Activated CD8-positive, alpha-beta memory T cell treated with anti-CD3 and anti-CD28 coated beads for 48 hours (primary cell): ENCODE measurements at regions not wholly inside any gene's neighbourhood (a gene's known extent, or its start where the extent isn't known, plus 50 kb on each side); places are given as distances from the start of the nearest gene placed in this dataset.

Experiments
- DNase-seq, 3 experiments: peaks; one replicate each; pipeline ENCODE4 v3.0.0-alpha.2; 2020; ENCODE audit warnings: low read depth in 2 of 3, low spot score in 2 of 3

- no peak for DNase-seq
These were observed 55.6 kb downstream of the ZNF281 start for GRCh38 chr1:200354243-200354642.

DNA sequence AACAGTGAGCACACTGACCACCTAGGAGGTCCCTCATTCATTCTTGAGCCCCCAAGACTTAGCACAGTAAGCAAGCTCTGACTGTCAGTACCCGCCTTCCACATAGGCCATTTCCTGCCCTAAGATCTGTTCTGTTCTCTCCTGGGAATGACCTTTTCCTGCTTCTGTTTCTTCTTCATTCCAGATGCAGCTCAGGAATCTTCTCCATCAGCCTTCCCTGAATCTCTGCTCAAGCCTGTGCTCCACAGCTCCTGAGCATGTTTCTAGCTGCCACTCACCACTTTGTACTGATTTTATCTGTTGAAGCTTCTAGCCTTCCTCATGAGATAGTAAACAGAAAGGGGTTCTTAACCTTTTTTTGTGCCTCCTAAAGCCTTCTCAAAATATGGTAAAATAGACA, 56.6 kb downstream of the ZNF281 start:
- no peak for DNase-seq

- DNase-seq: no peak
These were observed 57.8 kb downstream of the ZNF281 start for GRCh38 chr1:200351826-200352549.

- DNase-seq: no peak
These were observed 58.4 kb downstream of the ZNF281 start for GRCh38 chr1:200351425-200351824.

DNA sequence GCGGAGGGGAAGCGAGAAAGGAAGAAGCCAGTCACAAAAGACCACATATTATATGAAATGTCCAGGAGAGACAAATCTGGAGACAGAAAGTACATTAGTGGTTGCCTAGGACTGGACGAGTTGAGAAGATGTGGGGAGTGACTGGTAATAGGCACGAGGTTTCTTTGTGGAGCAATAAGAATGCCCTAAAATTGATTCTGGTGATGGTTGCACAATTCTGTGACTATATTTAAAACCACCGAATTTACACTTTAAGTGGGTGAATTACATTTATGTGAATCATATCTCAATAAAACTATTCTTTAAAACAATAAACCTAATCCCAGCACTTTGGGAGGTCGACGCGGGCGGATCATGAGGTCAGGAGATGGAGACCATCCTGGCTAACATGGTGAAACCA, 63.1 kb downstream of the ZNF281 start:
- DNase-seq: no peak

- DNase-seq: no peak
These were observed 64.3 kb downstream of the ZNF281 start for GRCh38 chr1:200345520-200345919.

DNA sequence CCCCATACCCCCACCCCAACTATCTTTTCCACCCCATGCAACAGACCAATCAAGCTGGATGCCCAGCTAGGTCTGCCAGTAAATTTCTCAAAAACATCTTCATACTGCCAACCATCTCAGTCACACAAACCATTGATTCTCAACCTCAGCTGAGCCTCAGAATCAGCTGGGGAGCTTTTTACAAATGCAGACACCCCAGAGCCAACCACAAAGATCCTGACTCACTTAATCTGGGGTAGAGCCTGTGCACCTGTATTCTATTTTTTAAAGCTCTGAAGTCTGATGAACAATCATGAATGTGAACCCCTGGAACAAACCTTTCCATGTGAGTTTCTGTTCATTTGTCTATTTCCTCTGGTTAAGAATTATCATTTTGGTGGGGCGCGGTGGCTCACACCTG, 66.0 kb downstream of the ZNF281 start:
- no peak for DNase-seq

DNA sequence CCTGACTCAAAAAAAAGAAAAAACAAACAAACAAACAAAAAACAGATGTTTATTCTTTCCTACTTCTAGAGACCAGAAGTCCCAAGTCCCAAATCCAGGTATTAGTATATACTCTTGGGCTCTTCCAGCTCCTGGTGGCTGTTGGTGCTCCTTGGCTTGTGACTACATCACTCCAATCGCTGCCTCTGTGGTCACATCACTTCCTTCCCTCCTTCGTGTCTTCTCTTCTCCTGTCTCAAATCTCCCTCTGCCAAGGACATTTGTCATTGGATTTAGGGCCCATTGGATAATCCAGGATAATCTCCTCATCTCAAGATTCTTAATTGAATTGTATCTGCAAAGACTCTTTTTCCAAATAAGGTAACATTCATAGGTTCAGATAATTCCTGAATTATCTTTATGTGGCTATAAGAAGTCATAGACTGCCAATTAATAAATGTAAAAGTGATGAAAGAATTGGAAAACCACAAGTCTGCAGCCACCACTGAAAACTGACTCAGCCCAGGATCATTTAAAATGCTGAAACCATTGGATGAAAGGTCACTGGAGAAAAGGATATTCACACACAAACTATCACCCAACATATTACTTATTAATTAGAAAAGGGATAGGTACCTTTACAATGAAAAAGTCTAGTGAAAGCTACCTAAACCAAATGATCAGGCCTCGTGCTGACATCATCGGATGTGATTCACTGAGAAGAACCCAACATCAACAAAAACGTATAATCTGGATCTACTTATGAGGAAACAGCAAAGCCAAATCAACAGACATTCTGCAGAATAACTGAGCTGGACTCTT, 67.1 kb downstream of the ZNF281 start:
- no peak for DNase-seq

GRCh38 chr1:200338451-200338850, 71.4 kb downstream of the ZNF281 start:
- no peak for DNase-seq

DNA sequence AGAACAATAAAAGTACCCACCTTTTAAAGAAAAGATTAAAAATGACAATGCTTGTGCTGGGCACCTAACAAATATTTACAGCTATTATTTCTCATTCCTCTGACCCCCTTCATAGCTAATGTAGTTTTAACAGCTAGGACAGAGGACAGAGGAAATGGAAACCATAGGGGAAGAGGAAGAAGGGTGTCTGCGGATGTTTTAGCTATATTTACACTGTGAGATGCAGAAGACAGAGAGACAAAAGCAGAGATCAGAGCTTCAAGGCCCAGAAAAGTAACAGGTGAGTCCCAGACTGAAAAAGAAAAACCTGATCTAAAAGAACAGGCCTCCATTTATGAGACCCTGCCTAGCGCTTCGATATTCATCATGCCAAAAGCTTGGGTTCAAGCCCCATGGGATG, 72.0 kb downstream of the ZNF281 start:
- DNase-seq: no peak

DNA sequence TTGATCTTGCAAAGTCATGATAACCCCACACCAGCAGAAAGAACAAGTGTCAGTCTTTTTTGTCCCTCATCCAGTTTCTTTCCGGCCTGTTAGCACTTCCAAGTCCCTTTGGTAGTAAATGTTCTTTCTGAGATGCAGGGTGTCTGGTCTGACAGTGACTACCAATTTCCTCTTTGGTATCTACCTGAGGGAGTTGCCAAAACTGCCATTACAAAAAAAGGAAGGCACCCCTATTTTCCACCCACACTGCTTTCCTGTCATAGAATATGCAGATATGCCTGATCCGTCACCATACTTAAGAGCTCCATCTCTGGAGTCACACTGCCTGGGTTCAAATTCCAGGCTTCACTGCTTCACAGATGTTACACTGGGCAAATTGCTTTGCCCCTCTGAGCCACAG, 72.4 kb downstream of the ZNF281 start:
- DNase-seq: no peak

- DNase-seq: no peak
These were observed 72.9 kb downstream of the ZNF281 start for GRCh38 chr1:200336901-200337391.

DNA sequence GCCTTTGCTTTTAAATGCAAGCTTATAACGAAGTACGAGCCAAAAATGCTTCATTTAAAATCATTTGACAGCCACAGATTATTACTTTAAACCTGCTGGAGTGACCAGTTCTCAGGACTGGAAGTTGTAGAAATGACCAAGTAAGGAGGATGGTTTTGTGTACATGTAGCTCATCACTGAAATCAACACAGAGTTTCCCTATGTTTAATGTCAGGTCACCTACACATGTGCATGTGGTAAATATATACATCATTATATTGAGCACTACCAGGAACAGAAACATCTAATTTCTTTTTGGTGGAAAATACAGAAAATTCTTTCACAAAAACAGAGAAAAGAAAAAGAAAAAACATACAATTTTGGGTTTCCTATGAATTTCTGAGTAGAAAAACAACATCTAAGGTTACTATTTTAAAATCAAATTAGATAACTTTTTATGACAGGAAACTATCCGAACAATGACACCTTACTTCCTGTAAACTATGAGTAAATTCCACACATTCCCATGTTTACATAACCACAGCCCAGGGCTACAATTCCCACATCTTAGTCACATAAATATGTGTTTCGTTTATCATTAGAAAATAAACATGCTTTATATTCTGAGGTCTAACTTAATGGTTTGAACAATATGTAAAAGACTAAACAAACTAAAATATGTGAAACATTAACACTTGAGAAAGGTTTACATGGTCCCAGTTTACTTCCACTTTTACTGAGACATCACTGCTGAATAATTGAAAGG, 73.6 kb downstream of the ZNF281 start:
- no peak for DNase-seq

DNA sequence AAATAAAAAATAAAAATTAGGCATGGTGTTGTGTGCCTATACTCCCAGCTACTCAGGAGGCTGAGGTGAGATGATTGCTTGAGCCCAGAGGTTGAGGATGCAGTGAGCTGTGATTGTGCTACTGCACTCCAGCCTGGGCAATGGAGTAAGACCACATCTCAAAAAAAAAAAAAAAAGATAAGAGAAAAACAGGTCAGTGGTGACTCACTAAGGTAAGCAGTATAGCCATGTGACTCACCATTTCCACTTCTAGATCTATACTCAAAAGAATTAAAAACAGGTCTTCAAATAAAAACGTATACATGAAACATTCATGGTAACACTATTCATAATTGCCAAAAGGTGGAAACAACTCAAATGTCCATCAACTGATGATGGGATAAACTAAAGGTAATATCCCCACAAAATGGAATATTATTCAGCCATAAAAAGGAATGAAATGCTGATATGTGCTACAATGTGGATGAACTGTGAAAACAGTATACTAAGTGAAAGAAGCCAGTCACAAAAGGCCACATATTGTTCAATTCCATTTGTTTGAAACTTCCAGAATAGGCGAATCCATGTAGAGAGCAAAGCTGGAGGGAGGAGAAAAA, 75.1 kb downstream of the ZNF281 start:
- no peak for DNase-seq

GRCh38 chr1:200333329-200333728, 76.5 kb downstream of the ZNF281 start:
- DNase-seq: no peak

DNA sequence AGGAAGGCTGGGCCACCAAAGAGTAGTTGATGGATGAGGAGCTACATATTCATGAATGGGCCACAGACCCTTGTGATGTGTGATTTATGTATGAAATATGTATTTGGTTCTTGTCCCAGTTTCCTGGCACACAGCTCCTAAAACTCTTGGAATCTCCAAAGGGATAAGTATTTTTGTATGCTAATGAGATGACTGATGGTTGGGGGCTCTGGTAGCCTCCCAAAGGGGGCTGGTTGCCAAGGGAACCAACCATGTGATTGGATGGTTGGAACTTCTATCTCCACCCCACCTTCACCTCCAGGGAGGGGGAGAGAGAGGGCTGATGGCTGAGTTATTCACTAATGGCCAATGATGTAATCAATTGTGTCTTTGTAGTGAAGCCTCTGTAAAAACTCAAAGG, 77.1 kb downstream of the ZNF281 start:
- DNase-seq: no peak

GRCh38 chr1:200330741-200331428, 79.0 kb downstream of the ZNF281 start:
- no peak for DNase-seq

DNA sequence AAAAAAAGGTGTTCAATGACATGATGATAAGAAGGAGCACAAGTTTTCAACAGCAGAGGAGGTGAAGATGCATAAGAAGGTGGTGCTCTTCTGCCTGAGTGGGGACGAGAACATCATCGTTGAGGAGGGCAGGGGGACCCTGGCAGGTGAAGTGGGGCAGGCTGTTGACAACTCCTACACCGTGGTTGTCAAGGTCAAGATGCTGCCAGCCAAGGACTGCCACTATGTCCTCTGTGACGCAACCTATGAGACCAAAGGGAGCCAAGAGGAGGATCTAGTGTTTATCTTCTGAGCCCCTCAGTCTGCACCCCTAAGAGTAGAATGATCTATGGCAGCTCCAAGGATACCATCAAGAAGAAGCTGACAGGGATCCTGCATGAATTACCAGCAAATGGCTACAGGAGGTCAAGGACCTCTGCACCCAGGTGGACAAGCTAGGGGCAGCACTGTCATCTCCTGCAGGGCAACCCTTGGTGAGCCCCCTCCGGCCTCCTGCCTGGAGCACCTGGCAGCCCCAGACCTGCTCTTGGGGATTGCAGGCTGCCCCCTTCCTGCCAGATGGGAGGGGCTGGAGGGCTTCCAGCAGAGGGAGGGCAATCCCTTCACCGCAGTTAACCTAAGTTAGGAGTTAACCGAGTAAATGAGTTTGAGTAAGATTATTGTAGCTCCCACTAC, 80.5 kb downstream of the ZNF281 start:
- no peak for DNase-seq

- DNase-seq: no peak
These were observed 81.5 kb downstream of the ZNF281 start for GRCh38 chr1:200328379-200328778.

- DNase-seq: no peak
These were observed 85.9 kb downstream of the ZNF281 start for GRCh38 chr1:200323856-200324400.
